HepG2 (cell line): ENCODE measurements at regions not wholly inside any gene's neighbourhood (a gene's known extent, or its start where the extent isn't known, plus 50 kb on each side); places are given as distances from the start of the nearest gene placed in this dataset.

ENCODE experiments used
- ATF4 ChIP-seq, 2 experiments: fragments of 450-650 bp in 1 of 2; sonication (generic) in 1 of 2; formaldehyde crosslinking; IDR thresholded peaks; 2 replicates each; pipeline versions ENCODE4 v1.5.0 to v1.8.0; 2020 to 2022; ENCODE audit warnings: mild to moderate bottlenecking in 1 of 2, missing genetic modification reagents in 1 of 2
- CERS6 ChIP-seq: sonication (generic); formaldehyde crosslinking; IDR thresholded peaks from 2 replicates; pipeline ENCODE4 v1.5.0; 2020; ENCODE audit warnings: missing genetic modification reagents
- EP300 ChIP-seq, 3 experiments: sonication (generic) in 1 of 3; formaldehyde crosslinking in 1 of 3; IDR thresholded peaks; 2 replicates each; pipeline versions ENCODE4 v1.5.1 to v1.6.1; 2011 to 2020; ENCODE audit warnings: low read depth in 2 of 3, low read length in 2 of 3, borderline replicate concordance in 1 of 3, improper control_type of control experiment in 1 of 3, mild to moderate bottlenecking in 1 of 3, missing genetic modification reagents in 1 of 3, moderate library complexity in 1 of 3
- JDP2 ChIP-seq: sonication (generic); formaldehyde crosslinking; IDR thresholded peaks from 2 replicates; pipeline ENCODE4 v1.8.1; 2022; ENCODE audit warnings: missing genetic modification reagents, borderline replicate concordance
- MZF1 ChIP-seq: sonication (generic); formaldehyde crosslinking; IDR thresholded peaks from 2 replicates; pipeline ENCODE4 v1.8.1; 2023; ENCODE audit warnings: mild to moderate bottlenecking, missing genetic modification reagents, borderline replicate concordance
- NR2C2 ChIP-seq: sonication (generic); formaldehyde crosslinking; IDR thresholded peaks from 2 replicates; pipeline ENCODE4 v1.4.0; 2020; ENCODE audit warnings: missing genetic modification reagents, mild to moderate bottlenecking, moderate library complexity, borderline replicate concordance
- ZMYM4 ChIP-seq: sonication (generic); formaldehyde crosslinking; IDR thresholded peaks from 2 replicates; pipeline ENCODE4 v1.8.1; 2023; ENCODE audit warnings: mild to moderate bottlenecking, missing genetic modification reagents
- ZNF75D ChIP-seq: sonication (generic); formaldehyde crosslinking; IDR thresholded peaks from 2 replicates; pipeline ENCODE4 v1.8.1; 2023; ENCODE audit warnings: missing genetic modification reagents, mild to moderate bottlenecking, borderline replicate concordance
- ZSCAN21 ChIP-seq: sonication (generic); formaldehyde crosslinking; IDR thresholded peaks from 2 replicates; pipeline ENCODE4 v1.8.0; 2022; ENCODE audit warnings: mild to moderate bottlenecking, missing genetic modification reagents, moderate library complexity, borderline replicate concordance

GRCh38 chr9:91503673-91504081, 80.0 kb upstream of the NFIL3 start:
- TF ChIP-seq EP300 (IDR thresholded peaks at IDR 0.05; ENCODE audit: low read depth in 2 of 2, low read length in 2 of 2) (no peak), EP300 (CRISPR knock-in tag; IDR thresholded peaks at IDR 0.05; ENCODE audit: borderline replicate concordance) (no peak), ATF4 (CRISPR knock-in tag; IDR thresholded peaks at IDR 0.05) (no peak), CERS6 (CRISPR knock-in tag) (no peak), ZSCAN21 (CRISPR knock-in tag) (no peak), ZMYM4 (CRISPR knock-in tag) (no peak), MZF1 (CRISPR knock-in tag) (no peak), NR2C2 (CRISPR knock-in tag) (no peak), ZNF75D (CRISPR knock-in tag) (no peak), JDP2 (CRISPR knock-in tag) (no peak)
